ENCODE measurements at regions not wholly inside any gene's neighbourhood (a gene's known extent, or its start where the extent isn't known, plus 50 kb on each side); places are given as distances from the start of the nearest gene placed in this dataset.

DNA sequence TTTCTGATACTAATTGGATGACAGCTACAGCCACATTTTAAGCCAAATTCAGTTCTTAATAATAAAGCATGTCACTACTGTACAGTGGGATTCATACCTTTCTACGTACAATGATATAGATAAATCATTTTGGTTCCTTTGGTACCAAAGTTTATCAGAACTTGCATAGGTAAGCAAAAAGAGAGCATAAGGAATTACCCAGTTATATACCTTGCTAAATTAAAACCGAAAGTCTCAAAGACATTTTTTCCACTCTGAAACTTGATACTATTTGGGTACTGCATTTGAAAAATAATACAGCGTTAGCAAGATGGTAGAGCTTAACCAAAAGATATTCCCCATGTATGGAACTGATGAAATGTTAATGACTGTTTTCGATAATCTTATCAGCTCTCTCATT lies 400.9 kb upstream of the ADGRL3 start:
- TF ChIP-seq, protein P1, sequence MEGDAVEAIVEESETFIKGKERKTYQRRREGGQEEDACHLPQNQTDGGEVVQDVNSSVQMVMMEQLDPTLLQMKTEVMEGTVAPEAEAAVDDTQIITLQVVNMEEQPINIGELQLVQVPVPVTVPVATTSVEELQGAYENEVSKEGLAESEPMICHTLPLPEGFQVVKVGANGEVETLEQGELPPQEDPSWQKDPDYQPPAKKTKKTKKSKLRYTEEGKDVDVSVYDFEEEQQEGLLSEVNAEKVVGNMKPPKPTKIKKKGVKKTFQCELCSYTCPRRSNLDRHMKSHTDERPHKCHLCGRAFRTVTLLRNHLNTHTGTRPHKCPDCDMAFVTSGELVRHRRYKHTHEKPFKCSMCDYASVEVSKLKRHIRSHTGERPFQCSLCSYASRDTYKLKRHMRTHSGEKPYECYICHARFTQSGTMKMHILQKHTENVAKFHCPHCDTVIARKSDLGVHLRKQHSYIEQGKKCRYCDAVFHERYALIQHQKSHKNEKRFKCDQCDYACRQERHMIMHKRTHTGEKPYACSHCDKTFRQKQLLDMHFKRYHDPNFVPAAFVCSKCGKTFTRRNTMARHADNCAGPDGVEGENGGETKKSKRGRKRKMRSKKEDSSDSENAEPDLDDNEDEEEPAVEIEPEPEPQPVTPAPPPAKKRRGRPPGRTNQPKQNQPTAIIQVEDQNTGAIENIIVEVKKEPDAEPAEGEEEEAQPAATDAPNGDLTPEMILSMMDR (conservative IDR thresholded peaks at IDR 0.05; ENCODE audit: low read depth, low read length): no peak
- no peak for TF ChIP-seq EZH2 (IDR thresholded peaks at IDR 0.05; ENCODE audit: low read length, unreplicated experiment)

Data from PC-3 (cell line).